GM13976 (cell line): ENCODE measurements at regions not wholly inside any gene's neighbourhood (a gene's known extent, or its start where the extent isn't known, plus 50 kb on each side); places are given as distances from the start of the nearest gene placed in this dataset.

Experiments used
- DNase-seq: peaks from one replicate; pipeline ENCODE4 v3.0.0; 2012; ENCODE audit warnings: low spot score
- in situ Hi-C: fragments of 300-500 bp; cut with MboI; formaldehyde crosslinking; loops from one replicate; pipeline ENCODE4 v1.12.0; 2022; ENCODE audit warnings: low sequenced_read_pairs, mixed read lengths, inconsistent platforms; ENCODE audit not compliant: unreplicated experiment
- TF ChIP-seq, protein P1 (sequence below): IDR thresholded peaks from 2 replicates; pipeline ENCODE4 v1.5.1; 2012; ENCODE audit warnings: borderline replicate concordance, mild to moderate bottlenecking; ENCODE audit not compliant: insufficient read depth; ENCODE audit errors: extremely low read depth, missing control alignments, control extremely low read depth

DNA sequence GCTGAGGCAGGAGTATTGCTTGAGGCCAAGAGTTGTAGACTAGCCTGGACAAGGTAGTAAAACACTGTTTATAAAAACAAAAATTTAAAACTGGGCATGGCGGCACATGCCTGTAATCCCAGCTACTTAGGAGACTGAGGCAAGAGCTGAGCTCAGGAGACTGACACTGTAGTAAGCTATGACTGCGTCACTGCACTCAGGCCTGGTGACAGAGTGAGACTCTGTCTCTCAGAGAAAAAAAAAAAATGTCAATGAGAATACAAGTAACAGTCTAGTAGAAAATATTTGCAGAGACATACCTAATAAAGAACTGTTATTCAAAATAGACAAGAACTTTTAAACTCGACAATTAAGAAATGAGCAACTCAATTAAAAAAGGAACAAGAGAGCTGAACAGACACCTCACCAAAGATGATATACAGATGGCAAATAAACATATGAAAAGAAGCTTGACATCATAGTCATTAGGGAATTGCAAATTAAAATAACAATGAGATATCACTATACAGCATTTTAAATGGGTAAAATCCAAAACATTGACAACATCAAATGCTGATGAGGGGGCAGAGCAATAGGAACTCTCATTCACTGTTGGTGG lies 624.3 kb upstream of the ZEB2 start:
- in situ Hi-C loops = no loop called here
- no peak for DNase-seq
- TF ChIP-seq, protein P1, sequence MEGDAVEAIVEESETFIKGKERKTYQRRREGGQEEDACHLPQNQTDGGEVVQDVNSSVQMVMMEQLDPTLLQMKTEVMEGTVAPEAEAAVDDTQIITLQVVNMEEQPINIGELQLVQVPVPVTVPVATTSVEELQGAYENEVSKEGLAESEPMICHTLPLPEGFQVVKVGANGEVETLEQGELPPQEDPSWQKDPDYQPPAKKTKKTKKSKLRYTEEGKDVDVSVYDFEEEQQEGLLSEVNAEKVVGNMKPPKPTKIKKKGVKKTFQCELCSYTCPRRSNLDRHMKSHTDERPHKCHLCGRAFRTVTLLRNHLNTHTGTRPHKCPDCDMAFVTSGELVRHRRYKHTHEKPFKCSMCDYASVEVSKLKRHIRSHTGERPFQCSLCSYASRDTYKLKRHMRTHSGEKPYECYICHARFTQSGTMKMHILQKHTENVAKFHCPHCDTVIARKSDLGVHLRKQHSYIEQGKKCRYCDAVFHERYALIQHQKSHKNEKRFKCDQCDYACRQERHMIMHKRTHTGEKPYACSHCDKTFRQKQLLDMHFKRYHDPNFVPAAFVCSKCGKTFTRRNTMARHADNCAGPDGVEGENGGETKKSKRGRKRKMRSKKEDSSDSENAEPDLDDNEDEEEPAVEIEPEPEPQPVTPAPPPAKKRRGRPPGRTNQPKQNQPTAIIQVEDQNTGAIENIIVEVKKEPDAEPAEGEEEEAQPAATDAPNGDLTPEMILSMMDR = no peak

DNA sequence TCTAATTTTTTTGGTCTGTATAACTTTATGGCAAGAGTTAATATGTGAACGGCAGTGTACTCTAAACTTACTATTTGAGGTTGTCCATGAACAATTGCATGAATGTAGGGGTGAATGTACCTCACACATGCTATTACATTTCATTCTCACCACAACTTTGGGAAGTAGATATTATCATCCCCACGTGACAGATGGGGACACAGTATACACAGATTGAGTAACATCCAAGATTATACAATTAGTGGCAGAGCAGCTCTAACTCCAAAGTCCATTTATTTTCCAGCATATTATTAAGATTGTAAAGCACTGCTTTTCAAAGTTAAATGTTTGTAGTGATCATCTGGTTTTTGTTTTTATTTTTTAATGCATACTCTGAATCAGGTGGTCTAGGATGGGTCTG lies 622.1 kb upstream of the ZEB2 start:
- DNase-seq = no peak
- in situ Hi-C loops = no loop called here

DNA sequence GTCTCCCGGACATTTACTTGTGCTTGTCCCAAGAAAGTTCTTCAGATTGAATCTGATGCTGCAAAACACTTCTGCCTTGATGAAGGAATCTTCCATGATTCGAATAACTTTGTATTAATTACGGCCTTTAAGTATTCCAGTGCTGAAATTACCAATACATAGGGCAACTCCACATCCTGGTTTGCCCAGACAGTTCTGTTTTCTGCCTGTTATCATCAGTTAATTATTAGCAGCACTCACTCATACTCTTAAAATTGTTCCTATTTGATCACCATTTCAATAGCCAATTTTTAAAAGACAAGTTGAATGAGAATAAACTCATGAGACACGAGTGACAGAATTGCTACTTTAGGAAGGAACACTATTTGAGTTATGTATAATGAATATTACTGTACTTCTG lies 620.7 kb upstream of the ZEB2 start:
- no peak for DNase-seq
- in situ Hi-C loops = no loop called here
- TF ChIP-seq, protein P1 = no peak

More for the DNA sequence above, 622.1 kb upstream of the ZEB2 start:
- TF ChIP-seq, protein P1 = no peak

GRCh38 chr2:145138626-145139025 lies 618.7 kb upstream of the ZEB2 start:
- in situ Hi-C loops = no loop called here
- TF ChIP-seq, protein P1 = no peak
- no peak for DNase-seq

DNA sequence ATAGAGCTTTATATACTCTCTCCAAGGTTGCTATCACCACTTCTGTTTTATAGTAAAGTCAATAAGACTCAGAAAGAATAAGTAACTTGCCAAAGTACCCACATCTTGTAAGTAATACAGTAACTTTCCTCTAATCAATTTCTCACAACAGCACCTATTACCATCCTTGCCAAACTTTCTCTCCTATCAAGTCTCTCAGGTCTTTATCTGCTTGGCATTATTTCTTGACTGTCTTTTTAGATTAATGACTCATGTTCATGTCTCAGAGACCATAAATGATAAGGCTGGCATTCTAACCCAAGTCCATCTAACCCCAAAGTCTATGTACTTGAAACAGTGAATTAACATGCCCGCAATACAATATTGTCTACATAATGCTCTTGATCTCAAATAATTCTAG lies 618.0 kb upstream of the ZEB2 start:
- no peak for DNase-seq
- in situ Hi-C loops = no loop called here
- TF ChIP-seq, protein P1 = no peak

DNA sequence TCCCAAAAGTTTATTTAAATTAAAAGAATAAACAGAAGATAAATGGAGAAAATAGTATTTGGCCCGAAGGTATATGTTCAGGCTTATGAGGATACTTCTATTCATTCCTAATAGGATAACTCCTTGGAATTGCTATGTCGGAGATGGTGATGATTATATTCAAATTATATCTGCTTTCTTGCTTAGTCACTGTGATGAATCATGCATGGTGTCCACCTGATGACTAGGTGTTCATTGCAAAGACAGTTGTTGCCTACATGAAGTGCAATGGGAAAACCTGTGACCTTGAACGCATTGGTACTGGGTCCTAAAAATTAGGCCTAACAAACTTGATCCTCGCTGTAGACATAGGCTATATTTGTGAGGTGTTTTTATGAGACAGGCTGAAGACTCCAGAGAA lies 617.3 kb upstream of the ZEB2 start:
- in situ Hi-C loops = no loop called here
- DNase-seq = no peak
- TF ChIP-seq, protein P1 = no peak
